HG03175 (cell line): ENCODE measurements at regions not wholly inside any gene's neighbourhood (a gene's known extent, or its start where the extent isn't known, plus 50 kb on each side); places are given as distances from the start of the nearest gene placed in this dataset.

Source experiments
- ATAC-seq: cut with Tn5 transposase; IDR thresholded peaks from one replicate; pipeline ENCODE4 v1.9.1; 2021; ENCODE audit warnings: mild to moderate bottlenecking, moderate library complexity; ENCODE audit not compliant: unreplicated experiment

DNA sequence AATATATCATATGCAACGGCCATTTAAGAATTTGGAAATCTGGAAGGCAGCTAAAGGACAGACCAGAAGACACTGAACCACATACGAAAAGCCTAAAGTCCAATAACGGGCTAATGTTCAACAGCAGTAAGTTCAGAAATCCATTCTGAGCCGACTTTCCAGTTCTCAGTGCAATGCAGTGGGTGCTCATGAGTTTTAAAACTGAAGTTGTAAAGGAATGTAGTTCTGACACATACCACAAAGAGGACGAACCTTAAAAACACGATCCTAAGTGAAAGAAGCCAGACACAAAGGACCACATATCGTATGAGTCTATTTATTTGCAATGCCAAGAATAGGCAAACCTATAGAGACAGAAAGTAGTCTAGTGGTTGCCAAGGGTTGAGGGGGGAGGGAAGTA is 278.3 kb upstream of the ZFHX3 start:
- ATAC-seq = no peak

DNA sequence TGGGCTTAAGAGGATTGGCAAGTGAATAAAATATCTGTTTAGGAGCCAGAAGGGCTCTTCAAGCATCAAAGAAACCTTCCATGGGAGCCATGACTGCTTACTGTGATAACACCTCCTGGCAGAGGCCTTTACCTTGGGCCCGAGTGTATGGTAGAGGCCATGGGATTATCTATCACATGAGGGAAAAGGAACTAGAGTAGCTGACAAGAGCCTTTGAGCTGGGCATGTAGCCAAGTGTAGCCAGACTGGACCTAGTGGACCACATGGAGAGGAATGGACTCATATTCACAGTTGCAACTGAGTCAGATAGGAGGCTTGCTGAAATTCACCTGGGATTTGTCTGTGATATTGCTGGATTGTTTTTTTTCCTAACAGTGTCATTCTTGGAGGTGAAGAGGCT is 276.0 kb upstream of the ZFHX3 start:
- no peak for ATAC-seq

DNA sequence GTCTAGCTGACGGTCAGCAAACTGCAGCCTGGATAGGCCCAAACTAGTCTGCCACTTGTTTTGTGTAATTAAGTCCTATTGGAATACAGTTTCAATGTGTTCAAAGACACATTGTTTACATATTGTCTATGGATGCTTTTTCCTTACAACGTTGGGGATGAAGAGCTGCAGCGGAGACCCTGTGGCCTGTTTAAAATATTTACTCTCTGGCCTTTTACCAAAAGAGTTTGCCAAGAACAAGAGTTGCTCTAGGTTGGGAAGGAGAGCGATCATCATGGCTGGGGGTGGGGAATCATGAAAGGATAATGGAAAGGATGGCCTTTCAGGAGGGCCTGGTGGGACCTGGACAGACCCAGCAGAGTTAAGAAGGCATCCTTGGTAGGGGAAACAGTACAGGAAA is 274.9 kb upstream of the ZFHX3 start:
- no peak for ATAC-seq

- ATAC-seq = no peak
These were observed 273.9 kb upstream of the ZFHX3 start for GRCh38 chr16:73321853-73322252.

- ATAC-seq = no peak
These were observed 271.8 kb upstream of the ZFHX3 start for GRCh38 chr16:73319737-73320136.

- no peak for ATAC-seq
These were observed 271.3 kb upstream of the ZFHX3 start for GRCh38 chr16:73319261-73319660.

- ATAC-seq = no peak
These were observed 269.5 kb upstream of the ZFHX3 start for GRCh38 chr16:73317321-73317857.

GRCh38 chr16:73315645-73316044 is 267.7 kb upstream of the ZFHX3 start:
- ATAC-seq = peak; percentile 90

- no peak for ATAC-seq
These were observed 266.0 kb upstream of the ZFHX3 start for GRCh38 chr16:73313950-73314349.

DNA sequence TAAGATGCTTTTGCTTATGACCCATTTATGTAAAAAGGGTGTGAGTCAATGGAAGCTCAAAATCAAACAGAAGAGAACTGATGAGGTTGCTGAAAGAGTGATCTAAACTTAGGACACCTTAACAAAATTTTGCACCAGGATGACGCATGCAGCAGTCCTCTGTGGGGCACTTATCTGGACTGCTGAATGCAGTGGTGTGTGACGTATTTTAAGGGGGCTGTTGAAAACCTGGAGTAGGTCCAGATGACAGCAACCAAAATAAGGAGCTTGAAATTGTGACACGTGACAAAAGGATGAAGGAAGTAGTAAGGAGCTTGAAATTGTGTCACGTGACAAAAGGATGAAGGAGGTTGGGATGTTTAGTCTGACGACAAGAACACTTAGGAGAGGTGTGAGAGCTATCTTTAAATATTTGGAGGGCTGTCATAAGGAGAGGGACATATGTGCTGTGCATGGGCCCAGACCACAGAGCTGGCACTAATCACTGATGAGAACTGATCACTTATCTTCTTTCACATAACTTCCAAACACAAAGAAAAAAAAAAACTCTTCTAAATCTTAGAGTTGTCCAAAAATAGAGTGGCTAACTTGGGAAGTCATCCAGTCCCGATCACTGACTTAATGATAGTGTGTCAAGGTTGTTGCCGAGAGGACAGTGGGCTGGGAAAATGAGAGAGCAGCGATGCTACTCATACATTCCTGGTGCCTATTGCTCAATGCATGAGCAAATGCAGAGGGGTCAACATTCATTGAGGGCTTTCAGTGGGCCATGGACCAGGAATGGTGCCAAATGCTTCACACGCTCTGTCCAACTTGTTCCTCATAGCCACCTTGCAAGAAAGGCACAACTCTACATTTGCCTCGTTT is 264.2 kb upstream of the ZFHX3 start:
- ATAC-seq = no peak

DNA sequence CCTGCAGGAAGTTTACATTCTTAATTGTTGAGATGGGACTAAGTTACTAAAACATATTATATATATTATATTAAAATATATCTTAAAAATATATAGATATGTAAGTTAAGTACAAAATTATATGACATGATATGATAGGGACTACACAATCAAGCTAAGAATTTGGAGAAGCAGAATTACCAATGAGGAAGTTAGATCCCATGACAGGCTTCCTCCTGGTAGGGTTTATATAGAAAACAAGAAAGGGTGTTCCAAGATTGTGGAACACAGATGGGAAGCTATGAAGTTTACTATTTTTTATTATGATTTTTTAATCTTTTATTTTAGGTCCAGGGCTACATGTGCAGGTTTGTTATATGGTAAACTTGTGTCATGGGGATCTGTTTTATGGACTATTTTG is 260.8 kb upstream of the ZFHX3 start:
- no peak for ATAC-seq

- no peak for ATAC-seq
These were observed 259.0 kb upstream of the ZFHX3 start for GRCh38 chr16:73306901-73307413.

GRCh38 chr16:73304008-73304774 is 256.3 kb upstream of the ZFHX3 start:
- no peak for ATAC-seq

- no peak for ATAC-seq
These were observed 255.0 kb upstream of the ZFHX3 start for GRCh38 chr16:73302942-73303341.

DNA sequence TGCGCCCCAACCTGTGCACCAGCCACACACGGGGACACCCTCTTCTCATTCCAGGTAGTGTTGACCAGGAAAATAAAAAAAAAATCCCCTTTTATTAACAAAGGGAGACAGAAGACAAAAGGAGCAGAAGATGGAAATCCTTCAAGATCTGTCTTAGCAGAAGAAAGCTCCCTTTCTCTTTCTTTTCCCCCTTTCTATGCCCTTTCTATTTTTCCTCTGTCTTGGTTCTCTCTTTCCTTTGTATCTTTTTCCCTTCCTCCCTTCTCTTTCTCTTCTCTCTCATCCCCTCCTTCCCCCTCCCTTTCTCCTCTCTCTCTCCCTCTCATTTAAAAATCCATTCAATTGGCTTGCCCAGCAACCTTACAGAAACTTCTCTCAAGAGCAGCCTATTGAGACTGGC is 254.1 kb upstream of the ZFHX3 start:
- ATAC-seq = no peak

DNA sequence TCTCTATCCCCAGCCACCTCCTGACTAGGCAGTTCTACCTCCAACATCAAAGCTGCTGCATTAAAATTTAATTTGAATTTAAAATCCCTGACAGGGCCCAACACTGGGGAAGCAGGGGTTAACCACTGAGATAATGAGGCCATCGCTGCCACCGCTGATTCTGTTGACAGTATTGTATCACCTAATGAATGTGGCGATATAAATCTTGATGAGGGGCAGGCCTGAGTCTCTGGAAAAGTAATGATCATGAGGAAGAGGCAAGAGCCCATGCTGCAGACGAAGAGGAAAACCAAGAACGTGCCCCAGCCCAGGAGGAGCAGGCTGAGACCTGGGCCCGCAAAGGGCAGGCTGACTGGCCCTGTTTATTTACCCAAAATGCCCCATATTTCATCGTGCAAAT is 251.4 kb upstream of the ZFHX3 start:
- no peak for ATAC-seq

DNA sequence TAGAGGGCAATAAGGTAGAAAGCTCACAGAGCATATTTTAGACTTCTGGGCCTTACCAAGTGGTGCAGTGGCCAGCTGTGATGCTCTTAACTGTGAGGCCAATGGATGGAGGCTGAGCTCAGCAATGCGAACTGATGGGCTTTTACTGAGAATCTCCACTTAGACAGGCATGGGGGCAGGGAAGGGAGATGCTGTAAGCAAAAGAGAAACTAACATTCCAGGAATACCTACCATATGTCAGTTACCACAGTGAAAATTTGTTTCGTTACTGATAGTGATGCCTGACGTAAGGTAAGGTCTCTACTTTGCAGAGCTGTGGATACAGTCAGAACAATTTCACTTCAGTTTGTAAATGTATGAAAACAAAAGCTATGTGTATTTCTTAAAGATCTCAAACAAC is 250.6 kb upstream of the ZFHX3 start:
- ATAC-seq = no peak

DNA sequence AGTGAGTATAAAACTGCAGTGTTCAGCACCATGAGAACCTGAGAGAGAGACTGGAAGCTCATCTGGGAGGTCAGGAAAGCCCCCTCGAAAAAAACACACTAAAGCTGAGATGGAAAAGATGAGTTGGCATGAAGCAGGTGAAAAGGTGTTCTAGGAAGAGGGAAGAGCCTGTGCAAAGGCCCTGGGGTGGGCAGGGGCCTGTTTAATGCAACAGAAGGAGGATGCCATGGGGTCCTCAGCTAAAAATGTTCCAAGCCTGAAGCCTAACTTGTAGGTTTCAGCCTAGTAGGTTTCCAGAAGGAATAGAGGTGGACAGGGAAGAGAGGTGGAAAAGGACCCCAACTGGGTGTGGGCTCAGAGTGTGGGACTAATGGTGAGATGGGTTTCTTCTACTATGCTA is 242.3 kb upstream of the ZFHX3 start:
- ATAC-seq = no peak

GRCh38 chr16:73289232-73289631 is 241.3 kb upstream of the ZFHX3 start:
- ATAC-seq = peak; percentile 87

- no peak for ATAC-seq
These were observed 240.6 kb upstream of the ZFHX3 start for GRCh38 chr16:73288520-73288919.

DNA sequence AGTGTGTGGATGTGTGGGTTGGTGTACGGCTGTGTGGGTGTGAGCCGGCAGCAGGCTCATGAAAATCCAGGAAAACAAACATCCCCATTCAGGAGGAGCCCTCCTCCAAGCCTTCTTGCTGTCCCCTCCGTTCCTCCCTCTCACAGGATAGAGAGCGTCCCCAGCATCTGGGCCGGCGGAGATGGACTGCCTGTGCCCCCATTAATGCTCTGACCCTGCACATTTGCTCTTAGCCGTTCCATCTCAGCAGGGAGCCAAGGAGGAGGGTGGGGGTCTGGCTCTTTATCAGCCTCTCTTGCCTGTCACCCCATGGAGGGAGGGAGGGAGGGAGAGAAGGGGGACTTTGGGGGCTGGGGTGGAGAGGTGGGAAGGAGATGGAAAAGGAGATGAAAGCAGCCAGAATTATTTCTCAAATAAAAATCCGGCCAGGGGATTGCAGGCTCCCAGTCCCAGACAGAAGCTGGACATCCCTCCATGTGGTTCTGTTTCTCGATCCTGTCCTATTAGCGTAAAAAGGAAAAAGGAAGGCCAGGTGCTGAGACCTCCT is 240.0 kb upstream of the ZFHX3 start:
- no peak for ATAC-seq
